Tibial nerve (tissue), 4 donors: ENCODE measurements at regions not wholly inside any gene's neighbourhood (a gene's known extent, or its start where the extent isn't known, plus 50 kb on each side); places are given as distances from the start of the nearest gene placed in this dataset.

Source experiments
- DNase-seq, 2 donors: peaks; one replicate each; pipeline ENCODE4 v3.0.0-alpha.2; 2019; ENCODE audit warnings: low spot score in 2 of 2
- H3K27ac ChIP-seq, 4 donors: fragments of 200-600 bp; sonication (generic) in 3 of 4; one replicate each; pipeline ENCODE4 v1.5.1; 2017 to 2019; ENCODE audit warnings: mild to moderate bottlenecking in 1 of 4
- H3K27me3 ChIP-seq, 2 donors: fragments of 200-600 bp; sonication (generic) in 1 of 2; one replicate each; pipeline versions ENCODE4 v1.5.1 to v1.6.0; 2017 to 2019
- H3K36me3 ChIP-seq, 3 donors: fragments of 200-600 bp; sonication (generic); one replicate each; pipeline ENCODE4 v1.5.1; 2018 to 2019
- H3K4me1 ChIP-seq, 4 donors: fragments of 200-600 bp; sonication (generic) in 3 of 4; one replicate each; pipeline ENCODE4 v1.5.1; 2017 to 2019
- H3K4me3 ChIP-seq, 4 donors: fragments of 200-600 bp; sonication (generic) in 3 of 4; one replicate each; pipeline ENCODE4 v1.5.1; 2017 to 2019; ENCODE audit warnings: mild to moderate bottlenecking in 1 of 4, moderate library complexity in 1 of 4
- H3K9me3 ChIP-seq, 4 donors: fragments of 200-600 bp; sonication (generic) in 3 of 4; one replicate each; pipeline ENCODE4 v1.5.1; 2017 to 2019
- CTCF ChIP-seq, 5 experiments: fragments of 200-600 bp in 3 of 5; fragments of 450-650 bp in 2 of 5; sonication (generic) in 3 of 5; IDR thresholded peaks; one replicate each; pipeline ENCODE4 v1.5.1; 2016 to 2019; ENCODE audit warnings: antibody characterized with exemption in 5 of 5, mild to moderate bottlenecking in 3 of 5, moderate library complexity in 2 of 5
- EP300 ChIP-seq, 2 donors: sonication (generic); formaldehyde crosslinking; IDR thresholded peaks; one replicate each; pipeline ENCODE4 v1.6.1; 2017; ENCODE audit warnings: antibody characterized with exemption in 2 of 2, mild to moderate bottlenecking in 1 of 2
- POLR2A ChIP-seq, 2 donors: fragments of 450-650 bp; IDR thresholded peaks; one replicate each; pipeline ENCODE4 v1.6.1; 2017; ENCODE audit warnings: antibody characterized with exemption in 2 of 2, mild to moderate bottlenecking in 2 of 2, moderate library complexity in 2 of 2
- WGBS, 2 donors: methylation state at CpG; one replicate each; pipeline ENCODE4 v1.1.5; 2018; 5-methylcytosine and 5-hydroxymethylcytosine counted together

GRCh38 chr1:99445071-99445470, 180.8 kb downstream of the PLPPR4 start:
- Histone ChIP-seq H3K36me3 (no peaks in the 10 kb centered on the region), H3K4me3 (no peak overlapping the region), H3K27ac (no peak overlapping the region), H3K4me1 (peaks cover 0 to 7% (median 0%) of the 10 kb centered on the region in 4 donors), H3K27me3 (no peaks in the 10 kb centered on the region), H3K9me3 (no peaks in the 10 kb centered on the region)
- no peak for DNase-seq
- TF ChIP-seq EP300 (IDR thresholded peaks at IDR 0.05) = no peak

GRCh38 chr1:99445486-99445885, 181.2 kb downstream of the PLPPR4 start:
- Histone ChIP-seq H3K36me3 (no peaks in the 10 kb centered on the region), H3K4me1 (peaks cover 0 to 7% (median 0%) of the 10 kb centered on the region in 4 donors)
- WGBS, 2 donors = 56 to 64% methylated on average over 1 of the region's 1 CpG

GRCh38 chr1:99447721-99448120, 183.4 kb downstream of the PLPPR4 start:
- no peaks in the 10 kb centered on the region for H3K9me3 ChIP-seq
- TF ChIP-seq CTCF (IDR thresholded peaks at IDR 0.05) = no peak
- no peak for TF ChIP-seq EP300 (IDR thresholded peaks at IDR 0.05)
- TF ChIP-seq POLR2A (IDR thresholded peaks at IDR 0.05) = no peak
- no peaks in the 10 kb centered on the region for H3K27me3 ChIP-seq
- H3K36me3 ChIP-seq = no peaks in the 10 kb centered on the region
- no peaks in the 10 kb centered on the region for H3K4me1 ChIP-seq
- no peak overlapping the region for H3K4me3 ChIP-seq
- DNase-seq = no peak
- no peak overlapping the region for H3K27ac ChIP-seq

More at GRCh38 chr1:99445486-99445885, 181.2 kb downstream of the PLPPR4 start:
- H3K27me3 ChIP-seq = no peaks in the 10 kb centered on the region
- DNase-seq = no peak
- H3K9me3 ChIP-seq = no peaks in the 10 kb centered on the region
- H3K4me3 ChIP-seq = no peak overlapping the region
- H3K27ac ChIP-seq = no peak overlapping the region
- TF ChIP-seq EP300 (IDR thresholded peaks at IDR 0.05) (no peak), CTCF (IDR thresholded peaks at IDR 0.05) (no peak), POLR2A (IDR thresholded peaks at IDR 0.05) (no peak)

GRCh38 chr1:99455760-99456159, 190.2 kb upstream of the PALMD start:
- no peaks in the 10 kb centered on the region for H3K36me3 ChIP-seq
- no peak for DNase-seq
- no peak overlapping the region for H3K27ac ChIP-seq
- 44 to 63% methylated on average over 3 of the region's 3 CpGs for WGBS, 2 donors
- H3K4me1 ChIP-seq = no peaks in the 10 kb centered on the region
- no peaks in the 10 kb centered on the region for H3K27me3 ChIP-seq
- TF ChIP-seq POLR2A (IDR thresholded peaks at IDR 0.05) (no peak), CTCF (IDR thresholded peaks at IDR 0.05) (no peak), EP300 (IDR thresholded peaks at IDR 0.05) (no peak)
- H3K9me3 ChIP-seq = no peaks in the 10 kb centered on the region
- H3K4me3 ChIP-seq = no peak overlapping the region

GRCh38 chr1:99456536-99456935, 189.4 kb upstream of the PALMD start:
- TF ChIP-seq CTCF (IDR thresholded peaks at IDR 0.05) (no peak), POLR2A (IDR thresholded peaks at IDR 0.05) (no peak), EP300 (IDR thresholded peaks at IDR 0.05) (no peak)
- 69 to 74% methylated on average over 5 of the region's 5 CpGs for WGBS, 2 donors
- DNase-seq = no peak
- no peaks in the 10 kb centered on the region for H3K9me3 ChIP-seq
- no peak overlapping the region for H3K27ac ChIP-seq
- no peak overlapping the region for H3K4me3 ChIP-seq
- H3K4me1 ChIP-seq = no peaks in the 10 kb centered on the region
- no peaks in the 10 kb centered on the region for H3K27me3 ChIP-seq
- no peaks in the 10 kb centered on the region for H3K36me3 ChIP-seq
